ES-I3 (cell line): ENCODE measurements at regions not wholly inside any gene's neighbourhood (a gene's known extent, or its start where the extent isn't known, plus 50 kb on each side); places are given as distances from the start of the nearest gene placed in this dataset.
"Not testable (repeated sequence)": the region's sequence is repeated elsewhere in the genome, so short reads cannot be mapped to it uniquely, and the experiment has no call there.

ENCODE experiments used
- H3K36me3 ChIP-seq: 2 replicates; pipeline ENCODE4 v1.6.1; 2013; ENCODE audit warnings: mild to moderate bottlenecking, low read length, control low read depth, moderate library complexity; ENCODE audit not compliant: insufficient read depth
- H3K4me1 ChIP-seq: 2 replicates; pipeline ENCODE4 v1.6.1; 2013; ENCODE audit warnings: mild to moderate bottlenecking, control low read depth, low read length; ENCODE audit not compliant: insufficient read depth
- H3K9ac ChIP-seq: 2 replicates; pipeline ENCODE4 v1.6.1; 2013; ENCODE audit warnings: low read depth, mild to moderate bottlenecking, low read length, moderate library complexity
- H3K9me3 ChIP-seq: 2 replicates; pipeline ENCODE4 v1.6.1; 2013; ENCODE audit warnings: mild to moderate bottlenecking, low read length, moderate library complexity; ENCODE audit not compliant: control insufficient read depth, insufficient read depth

DNA sequence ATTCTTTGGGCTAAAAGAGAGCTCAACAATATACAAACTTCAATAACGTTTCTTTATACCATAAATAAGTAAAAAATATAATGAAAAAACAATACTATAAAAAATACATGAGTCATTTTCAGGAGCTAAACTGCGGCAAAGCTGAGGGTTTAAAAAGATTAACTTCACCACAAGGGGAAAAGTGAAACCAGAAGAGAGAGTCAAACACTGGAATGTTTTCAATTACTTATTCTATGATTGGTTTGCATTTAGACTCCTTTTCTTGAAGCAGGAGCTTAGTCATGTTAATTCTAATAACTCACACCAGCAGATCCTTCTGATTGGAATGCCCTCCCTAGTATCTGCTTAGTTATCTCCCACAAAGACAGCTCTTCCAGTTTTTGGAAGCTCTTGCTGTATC lies 627.3 kb downstream of the UTRN start:
- Histone ChIP-seq H3K36me3 (no peaks in the 10 kb centered on the region), H3K9me3 (no peaks in the 10 kb centered on the region), H3K4me1 (no peaks in the 10 kb centered on the region), H3K9ac (no peak overlapping the region)

DNA sequence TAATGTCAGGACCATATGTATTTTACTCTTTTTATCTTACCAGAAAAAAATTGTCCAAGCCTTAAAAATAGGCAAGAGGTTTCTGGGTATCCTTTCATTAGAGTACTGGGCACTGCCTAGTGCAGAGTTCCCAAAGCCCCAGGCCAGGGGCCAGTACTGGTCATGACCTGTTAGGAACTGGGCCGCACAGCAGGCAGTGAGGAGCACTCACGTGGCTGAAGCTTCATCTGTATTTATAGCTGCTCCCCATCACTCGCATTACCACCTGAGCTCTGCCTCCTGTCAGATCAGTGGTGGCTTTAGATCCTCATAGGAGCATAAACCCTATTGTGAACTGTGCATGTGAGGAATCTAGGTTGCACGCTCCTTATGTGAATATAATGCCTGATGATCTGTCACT lies 632.9 kb downstream of the UTRN start:
- Histone ChIP-seq H3K9ac (no peak overlapping the region), H3K36me3 (no peaks in the 10 kb centered on the region), H3K4me1 (peaks cover 7% of the 10 kb centered on the region; the same call in 1 of the 2 replicates)

DNA sequence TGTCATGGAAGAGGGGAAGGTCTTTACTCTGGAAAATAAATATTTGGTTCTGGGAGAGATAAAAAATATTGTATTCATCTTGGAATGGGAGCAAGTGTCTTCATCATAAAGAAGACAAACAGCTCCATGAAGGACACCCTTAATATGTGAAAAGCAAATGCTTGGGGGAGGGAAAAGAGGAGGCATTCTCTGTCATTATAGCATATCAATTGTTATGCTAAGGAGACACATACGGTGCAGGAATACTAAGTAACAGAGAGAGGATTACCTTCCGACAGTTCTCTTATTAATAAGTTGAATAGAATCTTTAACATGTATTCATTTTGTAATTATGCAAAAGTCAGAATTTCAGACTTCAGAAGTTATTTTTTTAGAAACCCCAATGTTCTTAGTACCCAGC lies 634.4 kb downstream of the UTRN start:
- Histone ChIP-seq H3K9me3 (0 out of 2 replicates have a peak, but pooled peaks cover 2% of the 10 kb centered on the region), H3K9ac (no peak overlapping the region), H3K4me1 (peaks cover 7% of the 10 kb centered on the region; the same call in 1 of the 2 replicates), H3K36me3 (no peaks in the 10 kb centered on the region)

More for the DNA sequence above, 632.9 kb downstream of the UTRN start:
- H3K9me3 ChIP-seq = 0 out of 2 replicates have a peak, but pooled peaks cover 2% of the 10 kb centered on the region

DNA sequence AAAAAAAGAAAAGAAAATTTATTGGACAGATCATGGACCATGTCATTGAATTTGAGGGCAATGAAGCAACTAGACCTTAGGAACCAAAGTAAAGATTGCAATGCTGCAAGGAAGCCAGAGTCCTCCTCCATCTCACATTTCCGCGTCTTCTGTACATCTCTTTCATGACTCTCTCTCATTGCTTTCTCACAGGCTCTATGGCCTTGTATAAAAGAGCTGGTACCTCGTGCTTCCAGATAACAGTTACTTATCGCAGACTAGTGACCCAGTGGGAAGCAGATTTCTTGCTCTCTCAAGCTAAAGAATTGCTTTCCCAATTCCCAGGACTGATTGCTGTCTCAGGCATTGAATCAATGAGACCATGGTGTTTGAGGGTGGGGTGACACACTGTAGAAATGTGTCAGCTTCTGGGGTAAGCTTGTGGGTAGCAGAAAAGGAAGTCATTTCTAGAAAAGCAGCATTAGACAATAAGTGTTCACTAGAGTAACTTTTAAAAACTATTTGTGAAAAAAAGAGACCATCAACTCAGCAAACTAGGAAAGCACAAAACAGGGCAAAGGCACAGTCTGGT lies 635.3 kb downstream of the UTRN start:
- H3K9me3 ChIP-seq = 0 out of 2 replicates have a peak, but pooled peaks cover 2% of the 10 kb centered on the region
- peaks cover 7% of the 10 kb centered on the region; the same call in 1 of the 2 replicates for H3K4me1 ChIP-seq
- no peak overlapping the region for H3K9ac ChIP-seq
- H3K36me3 ChIP-seq = no peaks in the 10 kb centered on the region

DNA sequence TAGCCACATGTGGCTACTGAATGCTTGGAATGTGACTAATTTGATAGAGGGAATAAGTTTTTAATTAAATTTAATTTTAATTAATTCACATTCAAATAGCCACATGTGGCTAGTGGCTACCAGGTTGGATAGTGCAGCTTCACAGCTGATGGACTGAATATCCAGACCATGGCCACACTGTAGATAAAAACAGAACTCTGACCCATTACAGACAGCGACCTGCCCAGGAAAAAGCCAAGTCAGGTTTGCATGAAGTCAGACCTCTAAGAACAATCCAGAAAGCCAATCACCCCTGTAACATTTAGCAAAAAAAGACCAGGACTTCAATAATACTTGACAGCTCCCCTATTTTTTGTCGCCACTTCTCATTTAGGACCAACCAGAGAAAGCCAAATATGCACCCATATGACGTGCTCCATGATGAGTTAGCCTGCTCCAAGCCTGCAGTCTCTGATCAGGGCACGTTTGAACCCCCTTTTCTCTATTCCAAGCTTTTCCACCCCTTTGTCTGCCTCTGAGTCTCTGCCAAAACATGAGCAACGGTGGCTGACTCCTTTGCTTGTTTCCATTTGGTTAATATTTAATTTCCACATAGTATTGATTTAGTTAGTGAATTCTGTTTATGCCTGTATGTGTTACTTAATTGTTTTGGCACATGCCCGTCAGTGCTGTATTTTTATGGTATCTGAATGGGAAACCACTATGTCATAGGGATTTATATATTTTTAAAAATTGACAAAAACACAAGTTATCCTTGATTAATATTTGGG lies 636.3 kb downstream of the UTRN start:
- H3K4me1 ChIP-seq = peaks cover 7% of the 10 kb centered on the region; the same call in 1 of the 2 replicates
- H3K9me3 ChIP-seq = 0 out of 2 replicates have a peak, but pooled peaks cover 2% of the 10 kb centered on the region
- H3K36me3 ChIP-seq = no peaks in the 10 kb centered on the region
- no peak overlapping the region for H3K9ac ChIP-seq

DNA sequence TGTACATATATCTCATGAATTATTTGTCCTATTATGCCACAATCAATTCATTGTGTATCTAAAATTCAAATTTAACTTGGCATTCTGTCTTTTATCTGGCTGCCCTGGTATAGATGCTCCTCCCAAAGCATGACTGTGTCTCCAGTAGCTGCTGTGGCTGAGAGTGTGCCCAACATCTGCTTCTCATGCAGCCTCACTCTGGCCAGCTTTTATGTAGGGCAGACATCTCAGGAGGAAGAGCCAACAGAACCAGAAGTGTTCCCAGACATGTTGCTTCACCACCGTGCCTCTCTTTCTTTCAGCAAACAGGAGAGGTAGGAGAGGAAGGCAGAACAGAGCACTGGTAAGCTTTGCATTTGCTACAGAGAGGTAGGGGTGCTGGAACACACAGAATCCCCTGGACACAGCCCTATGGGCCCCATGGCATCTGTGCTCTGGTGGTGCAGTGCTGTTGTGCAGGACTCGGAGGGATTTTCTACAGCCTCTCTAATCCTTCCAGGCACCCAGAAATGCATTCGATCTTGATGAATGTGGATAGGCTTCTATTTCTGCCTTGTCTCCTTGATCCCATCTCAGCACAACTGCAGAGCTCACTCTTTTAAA lies 637.1 kb downstream of the UTRN start:
- Histone ChIP-seq H3K4me1 (peaks cover 7% of the 10 kb centered on the region; the same call in 1 of the 2 replicates), H3K36me3 (no peaks in the 10 kb centered on the region), H3K9ac (no peak overlapping the region), H3K9me3 (0 out of 2 replicates have a peak, but pooled peaks cover 2% of the 10 kb centered on the region)

DNA sequence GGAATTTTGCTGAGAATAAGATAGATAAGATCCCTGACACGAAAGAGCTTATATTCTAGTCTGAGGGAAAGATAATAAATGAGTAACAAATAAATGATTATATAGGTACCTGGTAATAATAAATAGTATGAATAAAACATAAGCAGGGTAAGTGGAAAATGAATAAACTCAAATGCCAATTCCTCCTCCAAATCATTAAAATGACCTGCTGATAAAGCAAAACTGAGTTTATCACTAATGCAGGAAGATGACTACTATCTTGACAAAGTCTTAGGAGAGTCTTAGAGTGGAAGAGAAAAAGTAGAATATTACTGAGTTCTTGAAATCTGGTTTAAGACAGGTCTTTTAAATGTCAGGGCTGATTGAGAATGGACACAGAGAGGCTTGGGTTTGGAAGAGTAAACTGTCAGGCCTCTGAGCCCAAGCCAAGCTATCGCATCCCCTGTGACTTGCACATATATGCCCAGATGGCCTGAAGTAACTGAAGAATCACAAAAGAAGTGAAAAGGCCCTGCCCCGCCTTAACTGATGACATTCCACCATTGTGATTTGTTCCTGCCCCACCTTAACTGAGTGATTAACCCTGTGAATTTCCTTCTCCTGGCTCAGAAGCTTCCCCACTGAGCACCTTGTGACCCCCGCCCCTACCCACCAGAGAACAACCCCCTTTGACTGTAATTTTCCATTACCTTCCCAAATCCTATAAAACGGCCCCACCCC lies 637.8 kb downstream of the UTRN start:
- not testable (repeated sequence) for H3K36me3 ChIP-seq, H3K9ac ChIP-seq, H3K9me3 ChIP-seq, H3K4me1 ChIP-seq

DNA sequence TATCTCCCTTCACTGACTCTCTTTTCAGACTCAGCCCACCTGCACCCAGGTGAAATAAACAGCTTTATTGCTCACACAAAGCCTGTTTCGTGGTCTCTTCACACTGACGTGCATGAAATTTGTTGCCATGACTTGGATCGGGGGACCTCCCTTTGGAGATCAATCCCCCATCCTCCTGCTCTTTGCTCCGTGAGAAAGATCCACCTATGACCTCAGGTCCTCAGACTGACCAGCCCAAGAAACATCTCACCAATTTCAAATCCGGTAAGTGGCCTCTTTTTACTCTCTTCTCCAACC lies 638.3 kb downstream of the UTRN start:
- not testable (repeated sequence) for H3K9me3 ChIP-seq, H3K4me1 ChIP-seq, H3K9ac ChIP-seq, H3K36me3 ChIP-seq

DNA sequence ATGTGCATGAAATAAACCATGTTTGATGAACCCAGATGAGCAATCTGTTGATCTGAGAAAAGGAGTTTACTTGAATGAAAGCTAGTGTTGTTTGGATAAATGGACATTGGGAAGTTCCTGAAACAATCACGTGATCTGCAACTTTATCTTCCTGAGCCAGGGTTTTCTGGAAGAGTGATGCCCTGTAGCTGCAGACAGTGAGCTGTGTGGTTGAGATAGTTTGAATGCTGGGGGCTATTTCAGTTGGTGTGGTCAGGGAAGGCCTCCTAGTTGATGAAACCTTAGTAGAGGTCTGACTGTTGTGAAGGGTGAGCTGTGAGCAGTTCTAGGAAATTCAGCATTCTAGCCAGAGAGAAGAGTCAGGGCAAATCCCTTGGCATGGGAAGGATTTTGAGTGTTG lies 643.7 kb downstream of the UTRN start:
- no peaks in the 10 kb centered on the region for H3K36me3 ChIP-seq
- no peak overlapping the region for H3K9ac ChIP-seq
- 0 out of 2 replicates have a peak, but pooled peaks cover 4% of the 10 kb centered on the region for H3K4me1 ChIP-seq
- H3K9me3 ChIP-seq = no peaks in the 10 kb centered on the region

DNA sequence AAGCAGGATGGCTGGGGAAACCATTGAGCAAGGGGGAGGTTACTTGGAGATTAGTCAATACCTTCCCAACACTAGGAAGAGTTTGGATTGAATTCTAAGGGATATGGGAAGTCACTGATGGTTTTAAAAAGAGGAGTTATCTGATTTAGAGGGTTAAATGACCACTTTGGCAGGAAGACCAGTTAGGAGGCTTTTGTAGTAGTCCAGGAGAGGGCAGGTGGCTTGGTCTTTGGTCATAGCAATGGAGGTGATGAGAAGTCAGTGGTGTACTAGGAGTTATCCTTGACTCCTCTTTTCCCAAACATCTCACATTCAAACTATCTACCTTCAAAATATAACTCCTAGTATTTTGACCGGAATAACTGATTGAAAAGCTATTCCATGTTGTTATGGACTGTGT lies 644.1 kb downstream of the UTRN start:
- Histone ChIP-seq H3K9me3 (no peaks in the 10 kb centered on the region), H3K9ac (no peak overlapping the region), H3K36me3 (no peaks in the 10 kb centered on the region), H3K4me1 (0 out of 2 replicates have a peak, but pooled peaks cover 4% of the 10 kb centered on the region)

DNA sequence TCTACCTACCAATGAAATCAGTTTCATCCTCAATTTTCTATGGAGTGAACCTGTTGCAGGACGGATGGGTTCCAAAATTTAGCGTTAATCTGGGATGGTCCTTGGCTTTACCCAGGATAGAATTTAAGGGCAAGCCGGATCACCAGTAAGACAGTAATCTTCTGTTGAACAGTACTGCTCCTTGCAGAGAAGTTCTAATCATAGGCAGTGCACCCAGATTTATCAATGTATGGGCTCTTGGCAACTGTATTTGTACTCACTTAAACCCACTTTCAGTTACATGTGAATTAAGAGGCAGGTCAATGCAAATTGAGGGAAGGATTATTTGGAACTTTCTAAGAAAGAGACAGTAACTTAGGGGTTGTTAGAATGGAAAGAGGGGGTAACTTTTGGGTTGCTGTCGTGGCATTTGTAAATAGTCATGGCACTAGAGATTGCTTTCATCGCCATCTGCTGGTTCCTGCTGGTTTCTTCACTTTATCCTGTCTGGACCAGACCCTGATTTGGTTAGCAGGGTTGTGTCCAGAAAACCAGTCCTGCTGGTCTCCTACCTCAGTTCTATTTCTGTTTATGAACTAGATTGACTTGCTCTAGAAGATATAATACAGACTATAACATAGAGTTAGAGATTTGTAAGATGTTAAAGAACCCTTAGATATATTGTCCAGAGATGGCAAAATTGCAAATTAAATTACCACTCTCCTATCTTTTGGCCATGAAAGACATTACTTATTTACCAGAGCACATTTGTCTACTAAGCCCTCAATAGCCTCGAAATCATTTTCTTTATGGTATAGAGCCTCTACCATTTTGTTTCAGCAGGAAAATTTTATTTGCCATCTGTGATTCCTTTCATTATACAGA lies 646.3 kb downstream of the UTRN start:
- Histone ChIP-seq H3K9ac (no peak overlapping the region), H3K9me3 (no peaks in the 10 kb centered on the region), H3K4me1 (0 out of 2 replicates have a peak, but pooled peaks cover 4% of the 10 kb centered on the region), H3K36me3 (no peaks in the 10 kb centered on the region)

DNA sequence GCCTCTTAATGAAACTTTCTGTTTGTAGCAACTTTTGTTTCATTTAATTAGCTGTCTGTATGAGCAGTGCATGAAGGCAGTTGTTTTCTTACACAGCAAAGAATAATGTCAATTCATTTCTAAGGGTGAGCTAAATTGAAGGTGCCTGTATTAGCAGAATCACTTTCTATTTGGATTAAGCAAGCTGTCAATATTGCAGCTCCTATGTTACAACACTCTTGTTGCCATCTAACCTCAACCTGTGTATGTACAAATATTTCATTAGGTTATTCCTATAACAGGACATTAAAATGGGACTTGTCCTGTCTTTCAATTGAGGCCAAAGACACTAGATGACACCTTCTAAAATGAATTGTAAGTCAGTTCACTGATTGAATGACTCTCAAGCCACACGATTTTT lies 647.5 kb downstream of the UTRN start:
- Histone ChIP-seq H3K9me3 (no peaks in the 10 kb centered on the region), H3K4me1 (0 out of 2 replicates have a peak, but pooled peaks cover 4% of the 10 kb centered on the region), H3K9ac (no peak overlapping the region), H3K36me3 (no peaks in the 10 kb centered on the region)

DNA sequence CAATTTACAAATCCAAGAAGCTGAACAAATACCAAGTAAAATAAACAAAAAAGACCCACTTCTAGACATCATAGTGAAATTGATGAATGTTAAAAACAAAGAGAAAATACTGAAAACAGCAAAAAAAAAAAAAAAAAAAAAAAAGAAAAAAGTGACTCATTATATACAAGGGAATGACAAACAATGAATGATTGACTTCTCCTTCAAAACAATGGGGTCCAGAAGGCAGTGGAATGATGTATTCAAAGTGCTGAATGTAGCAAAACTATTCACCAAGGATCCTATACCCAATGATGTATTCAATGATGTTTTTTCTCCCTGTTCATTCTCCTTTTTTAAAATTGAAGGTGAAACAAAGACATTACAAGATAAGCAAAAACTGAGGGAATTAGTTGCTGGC lies 650.0 kb downstream of the UTRN start:
- 0 out of 2 replicates have a peak, but pooled peaks cover 2% of the 10 kb centered on the region for H3K9me3 ChIP-seq
- H3K4me1 ChIP-seq = no peaks in the 10 kb centered on the region
- no peak overlapping the region for H3K9ac ChIP-seq
- no peaks in the 10 kb centered on the region for H3K36me3 ChIP-seq

DNA sequence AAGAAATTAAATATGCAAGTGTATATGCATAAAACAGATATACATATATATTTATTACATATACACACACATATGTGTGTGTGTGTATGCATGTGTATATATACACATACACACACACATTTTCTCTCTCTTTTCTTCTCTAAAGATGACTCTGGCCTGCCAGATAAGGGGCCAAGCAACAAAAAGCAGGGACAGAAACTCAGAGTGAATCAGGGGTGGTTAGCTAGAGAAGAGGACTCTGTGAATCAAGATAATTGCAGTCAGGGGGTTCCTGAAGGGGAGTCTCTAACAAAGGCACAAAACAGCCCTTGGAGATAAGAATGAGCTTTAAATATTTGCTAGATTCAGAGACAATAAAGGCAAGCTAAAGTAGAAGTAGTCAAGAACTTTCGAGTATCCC lies 650.5 kb downstream of the UTRN start:
- H3K36me3 ChIP-seq = no peaks in the 10 kb centered on the region
- H3K9ac ChIP-seq = no peak overlapping the region
- no peaks in the 10 kb centered on the region for H3K4me1 ChIP-seq
- 0 out of 2 replicates have a peak, but pooled peaks cover 2% of the 10 kb centered on the region for H3K9me3 ChIP-seq
